HS-5 (cell line): ENCODE measurements at regions not wholly inside any gene's neighbourhood (a gene's known extent, or its start where the extent isn't known, plus 50 kb on each side); places are given as distances from the start of the nearest gene placed in this dataset.

Experiments
- DNase-seq: peaks from one replicate; pipeline ENCODE4 v3.0.0-alpha.2; 2012; ENCODE audit warnings: low read depth

DNA sequence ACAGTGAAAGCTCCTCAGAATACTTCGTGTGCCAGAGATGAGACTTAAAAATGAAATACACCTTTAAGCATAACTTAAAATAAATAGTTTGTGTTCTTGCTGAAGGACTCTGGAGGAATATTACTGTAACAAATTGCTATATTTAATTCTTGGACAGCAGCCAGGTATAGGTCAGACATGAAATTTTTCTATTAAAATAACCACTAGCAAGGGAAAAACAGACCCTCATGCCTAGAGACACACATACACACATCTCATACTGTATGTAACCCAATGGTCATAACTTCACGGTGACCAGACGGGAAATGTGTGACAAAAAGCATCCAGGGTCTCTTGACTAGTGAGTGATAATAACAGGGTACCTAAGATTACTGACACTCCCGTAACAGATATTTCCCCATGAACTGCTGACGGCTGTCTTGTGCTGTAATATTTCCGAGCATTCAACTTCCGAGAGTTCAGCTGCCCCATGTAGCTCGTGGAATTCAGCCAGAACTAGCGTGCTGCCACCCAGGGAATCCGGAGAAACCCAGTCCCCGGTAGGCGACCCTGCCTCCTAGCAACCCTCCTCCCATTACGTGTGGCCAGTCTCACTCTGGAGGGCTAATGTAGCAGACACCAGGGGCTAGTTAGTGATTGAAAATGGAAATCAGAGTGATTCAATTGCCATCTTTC lies 2295.1 kb upstream of the WWC1 start:
- no peak for DNase-seq

GRCh38 chr5:165999693-166000320 lies 2291.6 kb upstream of the WWC1 start:
- no peak for DNase-seq

DNA sequence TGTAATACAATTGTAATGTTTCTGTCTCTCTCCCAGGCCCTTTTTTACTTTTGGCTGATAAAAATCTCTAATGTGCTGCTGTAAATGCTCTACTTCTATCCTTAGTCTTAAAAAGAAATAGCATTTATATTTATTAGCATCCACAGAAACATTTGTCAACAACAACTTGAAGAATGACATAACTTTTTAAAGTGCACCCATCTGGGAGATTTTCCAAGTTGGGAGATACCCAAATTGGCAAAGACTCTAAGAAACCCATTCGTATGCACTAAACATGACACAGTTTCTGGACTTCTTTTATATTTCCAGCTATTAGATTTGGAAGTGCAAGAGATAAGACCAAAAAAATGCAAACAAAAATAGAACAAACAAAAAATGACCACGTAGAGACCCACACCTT lies 2287.4 kb upstream of the WWC1 start:
- no peak for DNase-seq

- no peak for DNase-seq
Measured at GRCh38 chr5:166013415-166013814, 2278.0 kb upstream of the WWC1 start.

DNA sequence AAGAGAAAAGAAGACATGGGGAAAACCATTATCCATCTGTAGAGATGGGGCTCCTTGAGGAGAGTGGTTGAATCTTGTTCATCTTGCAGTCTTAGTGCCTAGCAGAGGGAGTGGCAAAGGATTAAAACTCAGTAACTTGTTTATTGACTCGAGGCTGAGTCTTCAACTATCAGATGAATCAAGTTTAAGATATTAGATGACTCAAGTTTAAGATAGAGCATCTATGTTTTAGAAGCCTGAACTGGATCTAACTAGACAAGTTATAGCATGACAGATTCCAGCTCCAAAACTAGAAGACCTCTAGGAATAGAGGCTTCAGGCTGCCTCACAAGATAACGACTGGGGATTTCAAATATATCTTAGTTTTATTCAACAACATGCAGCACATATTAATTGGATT lies 2277.2 kb upstream of the WWC1 start:
- no peak for DNase-seq

- no peak for DNase-seq
Measured at GRCh38 chr5:166018716-166019115, 2272.7 kb upstream of the WWC1 start.

- DNase-seq, result no peak
Measured at GRCh38 chr5:166022065-166022464, 2269.4 kb upstream of the WWC1 start.

DNA sequence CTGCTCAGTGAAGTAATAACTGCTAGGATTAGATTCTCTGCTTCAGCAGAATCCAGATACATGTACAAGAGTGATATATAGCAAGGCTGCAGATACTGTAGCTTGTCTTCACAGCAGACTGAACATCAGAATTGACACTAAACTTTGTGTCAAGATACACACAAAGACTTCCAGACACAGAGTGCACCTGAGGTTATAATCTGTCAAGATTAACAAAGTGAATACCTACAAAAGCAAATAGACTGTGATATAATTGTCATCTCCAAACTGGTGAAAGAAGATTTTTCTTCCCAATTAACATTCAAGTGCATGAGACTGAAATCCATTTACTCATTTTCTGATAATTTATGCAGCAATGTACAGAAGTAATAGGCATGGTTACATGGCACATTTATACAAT lies 2266.5 kb upstream of the WWC1 start:
- no peak for DNase-seq

GRCh38 chr5:166027582-166027981 lies 2263.9 kb upstream of the WWC1 start:
- no peak for DNase-seq

- no peak for DNase-seq
Measured at GRCh38 chr5:166031926-166032325, 2259.5 kb upstream of the WWC1 start.

GRCh38 chr5:166032601-166033000 lies 2258.8 kb upstream of the WWC1 start:
- no peak for DNase-seq

DNA sequence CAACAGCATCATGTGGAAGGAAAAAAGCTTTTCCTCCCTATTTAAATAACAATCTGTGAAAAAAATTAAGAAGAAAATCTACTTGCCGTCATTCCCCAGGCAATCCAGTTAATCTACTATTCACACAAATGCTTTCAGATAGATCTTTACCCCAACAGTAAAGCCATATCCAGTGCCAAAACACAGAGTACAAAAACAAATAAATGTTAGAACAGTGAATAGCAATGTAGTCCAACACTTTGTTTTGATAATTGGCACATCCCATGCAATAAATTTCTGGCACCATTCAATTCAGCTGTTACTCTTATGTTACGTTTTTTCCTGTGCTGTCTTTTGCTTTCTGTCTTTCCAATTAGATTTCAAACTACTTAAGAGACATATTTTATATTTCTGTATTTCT lies 2245.5 kb upstream of the WWC1 start:
- DNase-seq, result no peak

DNA sequence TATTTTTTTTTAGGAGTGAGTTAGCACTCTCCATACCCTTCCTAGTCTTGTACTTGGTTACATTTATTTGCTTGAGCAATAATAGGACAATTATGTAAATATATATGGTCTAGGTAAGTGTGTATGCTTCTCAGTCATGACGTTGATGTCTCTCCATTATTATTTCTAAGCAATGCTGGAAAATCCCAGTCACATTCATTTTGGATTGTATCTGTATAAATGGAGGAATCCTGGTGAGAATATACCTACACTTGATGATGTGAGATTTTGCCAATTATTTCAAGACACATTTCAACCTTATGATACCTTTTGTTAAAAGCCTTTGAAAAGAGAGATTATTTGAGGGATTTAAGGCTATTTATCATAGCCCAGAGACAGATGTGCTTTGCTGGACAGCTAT lies 2244.5 kb upstream of the WWC1 start:
- DNase-seq, result no peak

DNA sequence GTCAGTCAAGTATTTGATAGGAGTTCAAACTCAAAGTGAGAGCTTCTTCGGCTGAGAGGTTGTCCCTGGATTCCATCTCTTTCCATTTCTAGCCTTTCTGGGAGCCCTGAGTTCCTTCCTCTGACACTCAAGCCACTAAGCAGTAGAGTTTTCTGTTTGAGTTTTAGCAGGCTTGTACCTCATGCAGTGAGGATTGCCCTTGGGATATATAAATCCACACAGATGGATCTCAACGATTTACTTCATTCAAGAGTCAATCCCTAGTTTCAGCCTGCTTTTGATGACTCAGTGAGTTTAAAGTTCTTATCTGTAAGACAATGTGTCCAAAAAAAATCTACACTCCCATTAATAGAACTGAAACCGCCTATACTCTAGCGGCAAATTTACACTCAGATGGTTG lies 2240.9 kb upstream of the WWC1 start:
- no peak for DNase-seq

DNA sequence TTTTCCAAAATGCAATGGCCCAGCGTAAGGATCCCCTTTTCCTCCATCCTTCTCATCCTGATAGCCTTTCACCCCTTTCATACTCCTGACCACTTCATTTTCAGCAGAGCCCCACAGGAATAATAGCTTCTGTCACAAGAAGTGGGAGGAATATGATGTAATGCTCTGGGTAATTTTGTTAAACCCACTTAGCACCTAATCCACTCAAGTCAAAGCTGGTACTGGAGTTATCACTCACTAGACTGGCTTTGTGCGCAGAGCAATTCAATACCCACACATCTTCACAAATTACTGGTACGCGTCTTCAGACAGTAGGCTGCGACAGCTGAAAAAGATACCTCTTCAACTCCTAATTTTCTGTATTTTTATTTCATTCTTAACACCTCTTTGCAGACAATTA lies 2232.8 kb upstream of the WWC1 start:
- no peak for DNase-seq

- no peak for DNase-seq
Measured at GRCh38 chr5:166062094-166062493, 2229.4 kb upstream of the WWC1 start.

DNA sequence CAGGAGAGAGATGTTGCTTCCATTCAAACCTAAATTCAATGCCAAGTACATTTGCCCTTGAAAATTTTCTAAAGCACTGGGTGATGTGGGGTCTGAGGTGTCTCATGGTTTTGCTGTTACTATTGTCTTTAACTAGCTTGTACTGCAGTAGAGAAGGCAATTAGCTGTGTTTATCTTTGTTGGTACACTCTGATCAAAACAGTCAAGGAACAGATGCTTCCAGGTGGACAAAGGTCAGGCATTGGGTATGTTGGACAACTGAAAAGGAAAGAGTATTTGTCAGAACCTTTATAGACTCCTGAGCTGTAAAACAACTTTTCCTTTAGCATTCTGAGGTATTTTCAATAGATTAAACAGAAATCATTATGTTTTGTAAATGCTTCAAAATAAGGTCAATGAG lies 2228.7 kb upstream of the WWC1 start:
- no peak for DNase-seq

GRCh38 chr5:166063261-166063660 lies 2228.2 kb upstream of the WWC1 start:
- no peak for DNase-seq

- no peak for DNase-seq
Measured at GRCh38 chr5:166068547-166069335, 2222.7 kb upstream of the WWC1 start.

- no peak for DNase-seq
Measured at GRCh38 chr5:166073901-166074581, 2217.4 kb upstream of the WWC1 start.

DNA sequence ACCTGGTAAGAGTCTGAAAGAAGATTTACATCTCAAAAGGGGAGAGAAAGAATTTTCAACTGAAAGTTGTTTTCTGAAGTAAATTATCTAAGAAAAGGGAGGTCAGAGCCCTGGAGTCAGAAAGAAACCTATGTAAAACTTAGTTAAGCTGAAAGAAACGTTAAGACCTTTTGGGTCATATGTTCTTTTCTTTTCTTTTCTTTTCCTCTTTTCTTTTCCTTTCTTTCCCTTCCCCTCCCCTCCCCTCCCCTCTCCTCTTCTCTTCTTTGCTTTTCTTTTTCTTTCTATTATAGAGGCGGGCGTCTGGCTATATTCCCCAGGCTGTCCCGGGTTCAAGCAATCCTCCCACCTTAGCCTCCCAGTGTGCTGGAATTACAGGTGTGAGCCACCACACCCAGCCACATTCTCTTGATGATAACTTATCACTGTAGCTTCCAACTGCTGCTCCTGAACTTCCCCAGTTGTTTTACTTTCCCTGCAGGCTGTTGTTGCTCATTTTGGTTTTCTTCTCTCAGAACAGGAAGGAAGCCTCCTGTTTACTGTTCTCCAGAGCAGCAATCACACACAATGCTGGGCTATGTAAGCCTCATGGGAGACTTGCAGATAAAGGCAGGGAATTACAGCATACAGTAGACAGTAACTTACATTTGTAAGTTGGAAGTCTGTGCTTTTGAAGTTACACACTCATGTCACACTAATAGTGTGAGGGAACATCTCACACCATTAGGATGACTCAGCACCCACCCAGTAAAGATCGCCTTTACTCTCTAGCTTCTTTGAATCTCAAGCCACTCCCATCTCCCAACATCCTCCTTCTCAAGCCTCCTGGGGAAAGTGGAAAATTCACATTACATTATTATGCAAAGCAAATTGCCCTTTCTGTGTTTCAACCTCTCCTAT lies 2216.6 kb upstream of the WWC1 start:
- DNase-seq, result no peak
